ENCODE measurements at regions not wholly inside any gene's neighbourhood (a gene's known extent, or its start where the extent isn't known, plus 50 kb on each side); places are given as distances from the start of the nearest gene placed in this dataset.

GRCh38 chr5:17694371-17694770, 60.1 kb downstream of the TAF11L14 start:
- TF ChIP-seq RFX1 (IDR thresholded peaks at IDR 0.05) (no peak), CTCF (CRISPR knock-in tag; IDR thresholded peaks at IDR 0.05) (no peak), PHF8 (CRISPR knock-in tag; IDR thresholded peaks at IDR 0.05) (no peak), ZNF343 (CRISPR knock-in tag; IDR thresholded peaks at IDR 0.05) (no peak), ZNF274 (CRISPR knock-in tag; IDR thresholded peaks at IDR 0.05) (no peak), PHB2 (IDR thresholded peaks at IDR 0.05; ENCODE audit: partially characterized antibody) (no peak), CHD4 (IDR thresholded peaks at IDR 0.05; ENCODE audit: borderline replicate concordance, low read length) (no peak)
- TF ChIP-seq, protein P1, sequence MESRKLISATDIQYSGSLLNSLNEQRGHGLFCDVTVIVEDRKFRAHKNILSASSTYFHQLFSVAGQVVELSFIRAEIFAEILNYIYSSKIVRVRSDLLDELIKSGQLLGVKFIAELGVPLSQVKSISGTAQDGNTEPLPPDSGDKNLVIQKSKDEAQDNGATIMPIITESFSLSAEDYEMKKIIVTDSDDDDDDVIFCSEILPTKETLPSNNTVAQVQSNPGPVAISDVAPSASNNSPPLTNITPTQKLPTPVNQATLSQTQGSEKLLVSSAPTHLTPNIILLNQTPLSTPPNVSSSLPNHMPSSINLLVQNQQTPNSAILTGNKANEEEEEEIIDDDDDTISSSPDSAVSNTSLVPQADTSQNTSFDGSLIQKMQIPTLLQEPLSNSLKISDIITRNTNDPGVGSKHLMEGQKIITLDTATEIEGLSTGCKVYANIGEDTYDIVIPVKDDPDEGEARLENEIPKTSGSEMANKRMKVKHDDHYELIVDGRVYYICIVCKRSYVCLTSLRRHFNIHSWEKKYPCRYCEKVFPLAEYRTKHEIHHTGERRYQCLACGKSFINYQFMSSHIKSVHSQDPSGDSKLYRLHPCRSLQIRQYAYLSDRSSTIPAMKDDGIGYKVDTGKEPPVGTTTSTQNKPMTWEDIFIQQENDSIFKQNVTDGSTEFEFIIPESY (CRISPR knock-in tag; IDR thresholded peaks at IDR 0.05) = no peak
- TF ChIP-seq, protein P2, sequence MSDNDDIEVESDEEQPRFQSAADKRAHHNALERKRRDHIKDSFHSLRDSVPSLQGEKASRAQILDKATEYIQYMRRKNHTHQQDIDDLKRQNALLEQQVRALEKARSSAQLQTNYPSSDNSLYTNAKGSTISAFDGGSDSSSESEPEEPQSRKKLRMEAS (IDR thresholded peaks at IDR 0.05) = no peak

Data from HepG2 (cell line).